ENCODE measurements at regions not wholly inside any gene's neighbourhood (a gene's known extent, or its start where the extent isn't known, plus 50 kb on each side); places are given as distances from the start of the nearest gene placed in this dataset.
"Not testable (repeated sequence)": the region's sequence is repeated elsewhere in the genome, so short reads cannot be mapped to it uniquely, and the experiment has no call there.

DNA sequence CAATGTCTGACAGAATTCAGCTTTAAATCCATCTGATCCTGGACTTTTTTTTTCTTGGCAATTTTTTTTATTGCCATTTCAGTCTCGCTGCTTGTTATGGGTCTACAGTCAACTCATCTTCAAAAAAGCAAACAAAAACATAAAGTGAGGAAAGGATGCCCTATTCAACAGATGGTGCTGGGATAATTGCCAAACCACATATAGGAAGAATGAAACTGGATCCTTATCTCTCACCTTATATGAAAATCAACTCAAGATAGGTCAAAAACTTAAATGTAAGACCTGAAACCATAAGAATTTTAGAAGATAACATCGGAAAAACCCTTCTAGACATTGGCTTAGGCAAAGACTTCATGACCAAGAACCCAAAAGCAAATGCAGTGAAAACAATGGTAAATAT is 389.1 kb upstream of the ST8SIA4 start:
- Histone ChIP-seq H3K4me3 (no peak overlapping the region), H3K27ac (no peak overlapping the region)

DNA sequence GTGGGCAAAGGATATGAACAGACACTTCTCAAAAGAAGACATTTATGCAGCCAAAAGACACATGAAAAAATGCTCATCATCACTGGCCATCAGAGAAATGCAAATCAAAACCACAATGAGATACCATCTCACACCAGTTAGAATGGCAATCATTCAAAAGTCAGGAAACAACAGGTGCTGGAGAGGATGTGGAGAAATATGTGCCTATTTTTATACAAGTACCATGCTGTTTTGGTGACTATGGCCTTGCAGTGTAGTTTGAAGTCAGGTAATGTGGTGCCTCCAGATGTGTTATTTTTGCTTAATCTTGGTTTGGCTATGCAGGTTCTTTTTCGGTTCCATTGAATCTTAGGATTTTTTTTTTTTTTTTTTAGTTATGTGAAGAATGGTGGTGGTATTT is 387.7 kb upstream of the ST8SIA4 start:
- not testable (repeated sequence) for H3K27ac ChIP-seq, H3K4me3 ChIP-seq

DNA sequence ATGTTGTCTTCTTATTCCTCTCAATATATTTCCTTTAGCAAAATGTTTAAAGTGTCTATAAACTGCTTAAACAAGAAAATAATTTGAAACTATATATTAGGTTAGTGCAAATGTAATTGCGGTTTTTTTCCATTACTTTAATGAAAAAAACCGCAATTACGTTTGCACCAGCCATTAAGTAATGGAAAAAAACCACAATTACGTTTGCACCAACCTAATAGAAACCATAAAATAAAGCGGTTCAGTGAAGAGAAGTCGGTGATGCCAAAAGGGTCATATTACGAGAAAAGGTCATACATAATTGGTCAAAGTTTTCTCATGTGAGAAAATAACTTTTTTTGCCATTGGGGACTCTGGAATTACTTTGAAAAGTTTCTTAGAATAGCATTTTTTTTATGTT is 385.6 kb upstream of the ST8SIA4 start:
- Histone ChIP-seq H3K27ac (no peak overlapping the region), H3K4me3 (no peak overlapping the region)

DNA sequence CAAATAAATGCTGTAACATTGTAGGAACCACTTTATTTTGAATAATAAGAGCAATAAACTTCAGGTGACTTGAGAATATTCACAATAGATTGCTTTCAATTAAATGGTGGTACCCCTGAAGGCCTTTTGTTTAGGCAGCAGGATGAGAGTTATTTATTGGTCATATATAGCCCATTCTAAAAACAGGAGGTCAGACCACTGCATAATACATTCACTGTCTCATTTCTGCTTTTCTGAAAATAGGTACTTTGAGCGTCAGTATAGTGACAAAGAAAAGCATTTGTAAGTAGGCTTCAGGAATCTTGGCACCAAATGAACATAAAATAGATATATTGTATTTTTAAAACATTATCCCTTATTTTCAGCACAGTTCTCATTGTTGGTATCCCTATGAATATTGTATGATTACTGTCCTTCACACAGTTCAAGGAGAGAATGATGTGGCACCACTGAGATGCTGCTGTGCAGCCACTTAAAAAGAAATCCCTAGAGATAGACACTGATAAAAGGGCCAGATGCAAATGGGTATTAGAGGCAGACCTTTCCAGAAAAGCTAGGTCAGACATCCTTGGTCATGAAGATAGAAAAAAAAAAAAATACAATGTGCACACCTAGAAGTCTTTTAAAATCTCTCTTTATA is 381.8 kb upstream of the ST8SIA4 start:
- H3K4me3 ChIP-seq, result no peak overlapping the region
- H3K27ac ChIP-seq, result no peak overlapping the region

DNA sequence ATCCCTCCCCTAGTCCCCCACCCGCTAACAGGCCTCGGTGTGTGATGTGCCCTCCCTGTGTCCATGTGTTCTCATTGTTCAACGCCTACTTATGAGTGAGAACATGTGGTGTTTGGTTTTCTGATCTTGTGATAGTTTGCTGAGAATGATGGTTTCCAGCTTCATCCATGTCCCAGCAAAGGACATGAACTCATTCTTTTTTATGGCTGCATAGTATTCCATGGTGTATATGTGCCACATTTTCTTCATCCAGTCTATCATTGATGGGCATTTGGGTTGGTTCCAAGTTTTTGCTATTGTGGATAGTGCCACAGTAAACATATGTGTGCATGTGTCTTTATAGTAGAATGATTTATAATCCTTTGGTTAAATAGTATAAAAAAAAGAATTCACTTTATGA is 380.9 kb upstream of the ST8SIA4 start:
- not testable (repeated sequence) for H3K4me3 ChIP-seq, H3K27ac ChIP-seq

DNA sequence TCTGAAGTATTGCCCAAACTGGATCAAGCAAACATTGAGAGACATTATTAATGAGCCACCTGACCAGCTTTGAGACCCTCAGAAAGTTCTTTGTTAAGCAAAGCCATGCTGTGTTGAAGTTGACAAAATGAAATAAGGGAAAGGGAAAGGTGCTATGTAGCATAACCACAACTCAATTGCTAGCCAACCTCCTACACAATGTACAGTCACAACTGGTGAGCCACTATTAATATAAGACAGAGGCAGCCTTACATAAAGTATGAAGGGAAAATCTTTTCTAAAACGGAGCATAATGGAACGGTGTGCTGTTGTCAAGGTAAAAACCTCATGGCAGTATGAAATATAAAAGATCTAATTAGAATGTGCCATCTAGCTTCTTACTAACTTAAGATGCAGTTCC is 375.8 kb upstream of the ST8SIA4 start:
- Histone ChIP-seq H3K27ac (no peak overlapping the region), H3K4me3 (no peak overlapping the region)

DNA sequence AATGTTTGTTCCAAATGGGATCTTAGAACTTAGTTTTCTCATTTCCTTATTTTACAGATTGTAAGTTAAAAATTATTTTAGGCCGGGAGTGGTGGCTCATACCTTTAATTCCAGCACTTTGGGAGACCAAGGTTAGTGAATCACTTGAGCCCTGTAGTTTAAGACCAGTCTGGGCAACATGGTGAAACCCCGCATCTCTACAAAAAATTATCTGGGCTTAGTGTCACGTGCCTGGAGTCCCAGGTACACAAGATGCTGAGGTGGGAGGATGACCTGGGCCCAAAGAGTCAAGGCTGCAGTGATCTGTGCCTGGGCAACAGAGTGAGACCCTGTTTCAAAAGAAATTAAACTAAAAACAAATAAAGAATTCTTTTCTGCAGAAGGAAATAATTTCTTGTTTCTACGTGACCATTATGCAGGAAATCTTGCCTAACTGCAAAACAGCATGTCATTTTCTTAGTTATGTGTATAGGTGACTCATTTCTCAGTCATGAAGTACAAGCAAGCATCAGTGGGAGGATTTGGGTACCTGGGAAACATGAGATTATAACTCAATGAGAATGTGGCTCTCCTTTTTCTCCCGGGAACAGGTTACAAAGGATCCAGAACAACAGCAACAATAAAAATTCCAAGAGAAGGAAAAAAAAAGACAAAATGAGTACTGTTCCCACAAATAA is 375.1 kb upstream of the ST8SIA4 start:
- no peak overlapping the region for H3K27ac ChIP-seq

DNA sequence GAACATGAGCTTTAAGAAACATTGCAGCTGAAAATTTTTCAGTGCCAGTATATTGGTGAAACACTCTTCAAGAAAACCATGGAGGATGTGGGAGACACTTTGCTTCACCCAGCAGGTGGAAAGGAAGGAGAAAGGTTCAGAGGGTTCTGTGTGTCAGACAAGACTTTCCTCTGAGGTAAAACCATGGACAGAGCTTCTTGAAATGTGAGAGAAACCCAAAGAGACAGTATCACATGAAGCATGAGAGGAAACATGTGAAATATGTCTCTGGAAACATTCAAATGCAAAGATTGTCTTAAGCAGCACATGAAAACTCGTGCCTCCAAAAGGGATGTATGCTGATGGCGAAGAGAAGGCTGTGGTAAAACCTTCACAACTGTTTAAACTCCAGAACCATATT is 368.9 kb upstream of the ST8SIA4 start:
- H3K27ac ChIP-seq, result no peak overlapping the region
- no peak overlapping the region for H3K4me3 ChIP-seq

More for the DNA sequence above, 375.1 kb upstream of the ST8SIA4 start:
- no peak overlapping the region for H3K4me3 ChIP-seq

DNA sequence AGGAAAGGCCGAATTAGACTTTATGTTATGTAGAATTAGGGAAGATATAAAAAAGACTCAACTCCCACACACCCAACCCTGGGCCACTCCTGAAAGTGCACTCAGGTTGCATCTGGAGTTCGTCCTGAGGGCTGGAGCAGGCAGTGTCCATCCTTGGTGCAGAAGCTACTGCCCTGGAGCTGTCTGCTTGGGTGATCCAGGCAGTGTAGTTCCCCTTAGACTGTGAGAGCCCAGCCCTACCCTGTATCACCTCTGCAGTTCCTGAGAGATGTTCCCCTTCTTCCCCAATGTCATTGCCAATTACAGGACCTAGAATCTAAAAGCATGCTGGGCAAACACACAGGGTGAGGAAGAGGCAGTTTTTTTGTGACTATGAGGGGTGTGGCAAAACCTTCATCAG is 368.3 kb upstream of the ST8SIA4 start:
- no peak overlapping the region for H3K4me3 ChIP-seq
- no peak overlapping the region for H3K27ac ChIP-seq

DNA sequence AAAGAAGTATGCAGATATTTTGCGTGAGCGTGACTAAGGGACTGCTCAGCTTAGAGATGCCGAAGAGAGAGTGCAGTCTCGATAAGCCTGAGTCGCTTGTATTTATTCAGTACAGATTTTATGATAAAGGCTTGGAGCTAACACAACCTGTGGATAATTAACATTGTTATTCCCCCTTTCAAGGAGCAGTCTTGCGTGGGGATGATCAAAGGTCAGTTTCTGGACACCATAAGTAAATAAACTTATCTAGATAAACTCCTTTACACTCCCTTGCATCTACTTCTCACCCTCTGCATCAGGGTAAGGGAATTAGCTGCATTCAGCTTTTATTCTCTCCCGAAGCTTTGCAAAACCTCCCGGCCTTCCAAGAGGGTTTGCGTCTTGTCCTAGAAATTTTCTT is 357.8 kb upstream of the ST8SIA4 start:
- H3K27ac ChIP-seq, result no peak overlapping the region
- no peak overlapping the region for H3K4me3 ChIP-seq

DNA sequence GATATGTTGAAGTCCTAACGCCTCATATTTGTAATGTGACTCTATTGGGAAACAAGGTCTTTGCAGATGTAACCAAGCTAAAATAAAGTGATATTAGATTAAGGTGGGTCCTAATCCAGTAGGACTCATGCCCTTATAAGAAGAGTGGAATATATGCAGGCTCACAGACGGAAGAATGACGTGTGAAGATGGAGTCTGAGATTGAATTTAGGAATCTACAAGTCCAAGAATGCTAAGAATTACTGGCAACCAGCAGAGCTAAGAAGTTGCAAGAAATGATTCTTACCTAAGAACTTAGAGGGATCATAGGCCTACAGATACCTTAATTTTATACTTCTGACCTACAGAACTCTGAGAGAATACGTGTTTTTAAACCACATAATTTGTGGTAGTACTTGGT is 350.0 kb upstream of the ST8SIA4 start:
- H3K4me3 ChIP-seq, result no peak overlapping the region
- no peak overlapping the region for H3K27ac ChIP-seq

DNA sequence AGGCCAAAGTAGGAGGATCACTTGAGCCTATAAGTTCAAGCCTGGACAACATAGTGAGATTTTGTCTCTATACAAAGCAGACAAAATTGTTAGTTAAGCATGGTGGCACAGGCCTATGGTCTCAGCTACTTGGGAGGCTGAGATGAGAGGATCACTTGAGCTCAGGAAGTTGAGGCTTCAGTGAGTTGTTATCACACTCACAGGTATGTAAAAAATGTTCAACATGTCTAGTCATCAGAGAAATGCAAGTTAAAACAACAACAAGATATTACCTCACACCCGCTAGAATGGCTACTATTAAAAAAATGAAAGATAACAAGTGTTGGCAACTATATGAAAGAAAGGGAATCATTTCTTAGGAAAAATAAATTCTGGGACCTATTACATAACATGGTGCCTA is 341.5 kb upstream of the ST8SIA4 start:
- Histone ChIP-seq H3K27ac (no peak overlapping the region), H3K4me3 (no peak overlapping the region)

DNA sequence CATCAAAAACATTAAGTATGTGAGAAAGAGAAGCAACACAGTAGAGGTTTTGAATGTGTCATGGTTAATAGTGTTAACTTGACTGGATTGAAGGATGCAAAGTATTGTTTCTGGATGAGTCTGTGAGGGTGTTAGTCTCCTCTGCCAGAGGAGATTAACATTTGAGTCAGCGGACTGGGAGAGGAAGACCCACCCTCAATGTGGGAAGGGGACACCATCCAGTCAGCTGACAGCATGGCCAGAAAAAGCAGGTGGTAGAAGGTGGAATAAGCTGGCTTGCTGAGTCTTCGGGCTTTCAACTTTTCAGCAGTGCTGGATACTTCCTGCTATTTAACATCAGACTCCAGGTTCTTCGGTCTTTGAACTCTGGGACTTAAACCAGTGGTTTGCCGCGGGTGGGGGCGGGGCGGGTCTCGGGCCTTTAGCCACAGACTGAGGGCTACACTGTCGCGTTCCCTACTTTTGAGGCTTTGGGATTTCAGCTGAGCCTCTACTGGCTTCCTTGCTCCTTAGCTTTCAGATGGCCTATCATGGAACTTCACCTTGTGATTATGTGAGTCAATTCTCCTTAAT is 309.9 kb upstream of the ST8SIA4 start:
- no peak overlapping the region for H3K27ac ChIP-seq
- no peak overlapping the region for H3K4me3 ChIP-seq

DNA sequence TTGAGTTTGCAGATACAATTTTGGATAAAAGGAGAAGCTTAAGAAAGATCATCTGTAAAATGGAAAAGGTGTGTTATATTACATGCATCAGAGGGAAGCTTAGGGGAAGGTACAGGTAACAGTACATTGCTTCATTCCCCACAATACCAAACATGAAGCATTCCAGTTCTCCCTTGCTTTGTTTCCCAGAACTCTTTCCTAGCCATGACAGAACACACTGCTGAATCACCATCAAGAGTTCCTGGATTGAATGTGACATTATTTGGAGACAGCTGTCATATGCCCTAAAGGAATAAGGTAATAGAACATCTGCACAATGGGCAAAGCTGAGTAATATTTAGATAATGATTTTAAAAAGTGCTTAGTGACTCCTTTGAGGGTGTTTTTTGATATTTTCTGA is 303.5 kb upstream of the ST8SIA4 start:
- H3K27ac ChIP-seq, result no peak overlapping the region
- H3K4me3 ChIP-seq, result no peak overlapping the region

DNA sequence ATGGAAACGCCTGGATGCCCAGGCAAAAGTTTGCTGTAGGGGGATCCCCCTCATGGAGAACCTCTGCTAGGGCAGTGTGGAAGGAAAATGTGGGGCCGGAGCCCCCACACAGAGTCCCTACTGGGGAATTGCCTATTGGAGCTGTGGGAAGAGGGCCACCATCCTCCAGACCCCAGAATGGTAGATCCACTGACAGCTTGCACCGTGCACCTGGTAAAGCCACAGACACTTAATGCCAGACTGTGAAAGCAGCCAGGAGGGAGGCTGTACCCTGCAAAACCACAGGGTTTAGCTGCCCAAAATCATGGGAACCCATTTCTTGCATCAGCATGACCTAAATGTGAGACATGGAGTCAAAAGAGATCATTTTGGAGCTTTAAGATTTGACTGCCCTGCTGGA is 302.0 kb upstream of the ST8SIA4 start:
- not testable (repeated sequence) for H3K4me3 ChIP-seq, H3K27ac ChIP-seq

DNA sequence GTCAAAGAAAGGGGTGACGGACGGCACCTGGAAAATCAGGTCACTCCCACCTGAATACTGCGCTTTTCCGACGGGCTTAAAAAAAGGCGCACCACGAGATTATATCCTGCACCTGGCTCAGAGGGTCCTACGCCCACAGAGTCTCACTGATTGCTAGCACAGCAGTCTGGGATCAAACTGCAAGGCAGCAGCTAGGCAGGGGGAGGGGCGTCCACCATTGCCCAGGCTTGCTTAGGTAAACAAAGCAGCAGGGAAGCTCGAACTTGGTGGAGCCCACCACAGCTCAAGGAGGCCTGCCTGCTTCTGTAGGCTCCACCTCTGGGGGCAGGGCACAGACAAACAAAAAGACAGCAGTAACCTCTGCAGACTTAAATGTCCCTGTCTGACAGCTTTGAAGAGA is 277.3 kb upstream of the ST8SIA4 start:
- H3K27ac ChIP-seq, H3K4me3 ChIP-seq: not testable (repeated sequence)

DNA sequence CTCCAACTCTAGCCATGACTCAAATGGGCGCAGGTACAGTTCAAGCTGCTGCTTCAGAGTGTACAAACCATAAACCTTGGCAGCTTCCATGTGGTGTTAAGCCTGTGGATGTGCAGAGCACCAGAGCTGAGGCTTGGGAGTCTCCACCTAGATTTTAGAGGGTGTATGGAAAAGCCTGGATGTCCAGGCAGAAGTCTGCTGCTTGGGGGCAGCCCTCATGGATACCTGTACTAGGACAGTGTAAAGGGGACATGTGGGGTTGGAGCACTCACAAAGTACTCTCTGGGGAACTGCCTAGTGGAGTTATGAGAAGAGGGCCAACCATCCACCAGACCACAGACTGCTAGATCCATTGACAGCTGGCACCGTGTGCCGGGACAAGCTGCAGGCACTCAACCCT is 273.5 kb upstream of the ST8SIA4 start:
- no peak overlapping the region for H3K4me3 ChIP-seq
- no peak overlapping the region for H3K27ac ChIP-seq

DNA sequence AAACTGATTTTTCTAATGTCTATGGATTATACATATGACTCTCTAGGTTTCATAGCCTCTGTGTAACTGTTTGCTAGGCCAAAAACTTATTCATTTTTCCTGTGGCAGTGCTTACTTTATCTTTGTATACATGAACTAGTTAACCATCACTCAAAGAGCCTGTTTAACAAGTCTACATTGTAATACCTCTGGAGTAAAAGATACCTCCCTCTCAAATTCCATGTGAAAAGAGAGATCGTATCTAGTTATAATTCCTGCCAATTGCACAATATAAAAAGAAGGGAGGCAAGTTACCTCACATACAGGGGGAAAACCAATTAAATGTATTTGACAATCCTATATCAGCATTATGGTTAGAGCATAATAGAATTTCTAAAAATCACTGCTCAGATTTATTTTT is 271.9 kb upstream of the ST8SIA4 start:
- H3K27ac ChIP-seq, result no peak overlapping the region
- H3K4me3 ChIP-seq, result no peak overlapping the region

DNA sequence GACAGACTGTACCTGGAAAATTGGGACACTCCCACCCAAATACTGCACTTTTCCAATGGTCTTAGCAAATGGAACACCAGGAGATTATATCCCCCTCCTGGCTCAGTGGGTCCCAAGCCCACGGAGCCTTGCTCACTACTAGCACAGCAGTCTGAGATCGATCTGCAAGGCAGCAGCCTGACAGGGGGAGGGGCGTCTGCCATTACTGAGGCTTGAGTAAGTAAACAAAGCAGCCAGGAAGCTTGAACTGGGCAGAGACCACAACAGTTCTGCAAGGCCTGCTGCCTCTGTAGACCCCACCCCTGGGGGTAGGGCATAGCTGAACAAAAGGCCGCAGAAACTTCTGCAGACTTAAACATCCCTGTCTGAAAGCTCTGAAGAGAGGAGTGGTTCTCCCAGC is 260.0 kb upstream of the ST8SIA4 start:
- H3K4me3 ChIP-seq, result no peak overlapping the region
- no peak overlapping the region for H3K27ac ChIP-seq

DNA sequence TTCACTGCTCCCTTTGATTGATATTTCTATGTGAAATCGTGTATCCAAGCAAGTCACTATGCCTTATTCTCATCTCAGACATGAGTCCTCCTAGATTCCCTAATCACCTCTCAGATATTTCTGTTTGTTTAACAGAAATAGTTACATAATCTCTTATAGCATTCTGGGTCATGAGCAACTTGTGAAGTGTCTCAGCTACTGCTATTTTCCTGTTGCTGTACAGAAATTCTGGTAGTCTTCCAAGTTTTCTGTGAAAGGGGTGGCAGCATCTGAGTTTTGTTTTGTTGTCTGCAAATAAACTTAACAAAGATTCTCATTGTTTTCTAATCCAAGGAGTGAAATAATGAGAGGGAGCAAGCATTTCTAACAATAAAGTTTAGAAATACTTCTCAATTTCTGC is 256.9 kb upstream of the ST8SIA4 start:
- Histone ChIP-seq H3K4me3 (no peak overlapping the region), H3K27ac (no peak overlapping the region)

DNA sequence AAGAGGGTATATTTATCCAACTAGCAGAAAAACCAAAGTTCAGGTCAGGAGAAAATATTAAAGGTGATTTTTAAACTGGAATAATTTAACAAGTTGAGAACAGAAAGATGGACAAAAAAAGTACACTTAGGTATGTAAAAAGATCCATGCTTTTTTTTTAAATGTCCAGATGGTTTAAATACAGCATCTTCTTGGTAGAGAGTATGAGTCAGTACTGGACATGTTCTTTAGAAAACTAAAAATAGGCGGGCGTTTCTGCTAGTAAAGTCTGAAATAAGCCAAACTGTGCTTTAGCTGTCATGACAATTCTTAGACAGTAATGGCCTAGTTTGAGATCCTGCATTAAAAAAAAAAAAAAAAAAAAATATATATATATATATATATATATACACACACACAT is 255.9 kb upstream of the ST8SIA4 start:
- H3K4me3 ChIP-seq, result no peak overlapping the region
- no peak overlapping the region for H3K27ac ChIP-seq

DNA sequence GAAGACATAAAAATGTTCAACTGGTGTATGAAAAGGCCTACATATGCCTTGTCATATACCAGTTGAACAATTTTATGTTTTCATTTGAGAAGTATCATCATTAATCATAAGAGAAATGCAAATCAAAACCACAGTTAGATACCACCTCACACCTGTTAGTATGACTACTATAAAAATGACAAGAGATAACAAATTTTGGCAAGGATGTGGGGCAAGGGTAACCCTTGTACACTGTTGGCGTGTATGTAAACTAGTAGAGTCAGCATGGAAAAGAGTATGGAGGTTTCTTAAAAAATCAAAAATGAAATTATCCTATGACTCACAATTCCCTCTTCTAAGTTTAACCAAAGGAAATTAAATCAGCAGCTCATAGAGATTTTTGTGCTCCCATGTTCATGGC is 250.4 kb upstream of the ST8SIA4 start:
- H3K4me3 ChIP-seq, result no peak overlapping the region
- H3K27ac ChIP-seq, result no peak overlapping the region

Measured in skin epidermis (tissue), 12 donors.